ENCODE measurements at regions not wholly inside any gene's neighbourhood (a gene's known extent, or its start where the extent isn't known, plus 50 kb on each side); places are given as distances from the start of the nearest gene placed in this dataset.

DNA sequence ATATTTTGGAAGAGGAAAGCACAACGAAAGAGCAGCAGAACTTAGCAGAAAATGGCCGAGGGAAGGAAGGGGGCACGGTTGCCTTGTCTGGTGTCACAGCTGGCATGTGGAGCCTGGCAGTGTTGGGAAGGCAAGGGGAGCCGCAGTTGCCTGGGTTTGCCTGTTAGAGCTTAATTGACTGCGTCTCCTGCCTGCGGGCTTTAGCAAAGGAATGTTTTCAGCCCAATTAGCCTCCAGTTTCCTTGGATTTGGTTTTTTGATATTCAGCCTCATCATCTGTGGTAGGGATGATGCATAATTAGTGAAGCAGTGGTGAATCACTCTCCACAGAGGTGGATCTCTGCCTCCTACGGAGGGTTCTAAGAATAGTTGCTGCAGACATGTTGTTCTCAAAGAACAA is 832.6 kb downstream of the QKI start:
- TF ChIP-seq, protein P1, sequence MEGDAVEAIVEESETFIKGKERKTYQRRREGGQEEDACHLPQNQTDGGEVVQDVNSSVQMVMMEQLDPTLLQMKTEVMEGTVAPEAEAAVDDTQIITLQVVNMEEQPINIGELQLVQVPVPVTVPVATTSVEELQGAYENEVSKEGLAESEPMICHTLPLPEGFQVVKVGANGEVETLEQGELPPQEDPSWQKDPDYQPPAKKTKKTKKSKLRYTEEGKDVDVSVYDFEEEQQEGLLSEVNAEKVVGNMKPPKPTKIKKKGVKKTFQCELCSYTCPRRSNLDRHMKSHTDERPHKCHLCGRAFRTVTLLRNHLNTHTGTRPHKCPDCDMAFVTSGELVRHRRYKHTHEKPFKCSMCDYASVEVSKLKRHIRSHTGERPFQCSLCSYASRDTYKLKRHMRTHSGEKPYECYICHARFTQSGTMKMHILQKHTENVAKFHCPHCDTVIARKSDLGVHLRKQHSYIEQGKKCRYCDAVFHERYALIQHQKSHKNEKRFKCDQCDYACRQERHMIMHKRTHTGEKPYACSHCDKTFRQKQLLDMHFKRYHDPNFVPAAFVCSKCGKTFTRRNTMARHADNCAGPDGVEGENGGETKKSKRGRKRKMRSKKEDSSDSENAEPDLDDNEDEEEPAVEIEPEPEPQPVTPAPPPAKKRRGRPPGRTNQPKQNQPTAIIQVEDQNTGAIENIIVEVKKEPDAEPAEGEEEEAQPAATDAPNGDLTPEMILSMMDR (IDR thresholded peaks at IDR 0.05; ENCODE audit: poor library complexity): no peak
- no peak for TF ChIP-seq EZH2 (IDR thresholded peaks at IDR 0.05; ENCODE audit: borderline replicate concordance)
